GM23338 (cell line): ENCODE measurements at regions not wholly inside any gene's neighbourhood (a gene's known extent, or its start where the extent isn't known, plus 50 kb on each side); places are given as distances from the start of the nearest gene placed in this dataset.

Source experiments
- ATAC-seq: fragments of 200-7000 bp; cut with Tn5 transposase; 3 replicates; pipeline ENCODE4 v1.9.1; 2020
- DNase-seq: peaks from one replicate; pipeline ENCODE4 v3.0.0-alpha.2; 2015; ENCODE audit warnings: low spot score
- H2AFZ ChIP-seq: fragments of 200-600 bp; sonication (generic); 2 replicates; pipeline ENCODE4 v1.8.0; 2016; ENCODE audit warnings: antibody characterized with exemption, mild to moderate bottlenecking, moderate library complexity
- H3F3A ChIP-seq: fragments of 200-600 bp; sonication (generic); replicated peaks from 2 replicates; pipeline ENCODE4 v1.8.0; 2017; ENCODE audit warnings: antibody characterized with exemption, mixed run types, low read depth
- H3K27ac ChIP-seq: fragments of 200-600 bp; sonication (generic); 2 replicates; pipeline ENCODE4 v1.6.1; 2016; ENCODE audit warnings: low read depth
- H3K27me3 ChIP-seq: fragments of 200-600 bp; sonication (generic); 2 replicates; pipeline ENCODE4 v1.8.0; 2016; ENCODE audit warnings: mild to moderate bottlenecking, mixed run types, moderate library complexity; ENCODE audit not compliant: insufficient read depth
- H3K36me3 ChIP-seq: fragments of 200-600 bp; sonication (generic); 2 replicates; pipeline ENCODE4 v1.8.0; 2016; ENCODE audit warnings: mild to moderate bottlenecking; ENCODE audit not compliant: insufficient read depth
- H3K4me1 ChIP-seq: fragments of 200-600 bp; sonication (generic); 2 replicates; pipeline ENCODE4 v1.8.0; 2016; ENCODE audit warnings: mild to moderate bottlenecking, moderate library complexity; ENCODE audit not compliant: insufficient read depth
- H3K4me2 ChIP-seq: fragments of 200-600 bp; sonication (generic); 2 replicates; pipeline ENCODE4 v1.7.1; 2017; ENCODE audit warnings: mixed run types
- H3K4me3 ChIP-seq: fragments of 200-600 bp; sonication (generic); 2 replicates; pipeline ENCODE4 v1.6.1; 2016; ENCODE audit warnings: mixed run types
- H3K79me2 ChIP-seq: fragments of 200-600 bp; sonication (generic); replicated peaks from 2 replicates; pipeline ENCODE4 v1.8.0; 2017; ENCODE audit warnings: mild to moderate bottlenecking; ENCODE audit not compliant: insufficient read depth
- H3K9me2 ChIP-seq: fragments of 200-600 bp; sonication (generic); 2 replicates; pipeline ENCODE4 v1.8.0; 2017; ENCODE audit not compliant: insufficient read depth
- H4K20me1 ChIP-seq: fragments of 200-600 bp; sonication (generic); replicated peaks from 2 replicates; pipeline ENCODE4 v1.8.0; 2017; ENCODE audit warnings: mild to moderate bottlenecking; ENCODE audit not compliant: insufficient read depth
- H3K27ac Mint-ChIP-seq: 2 replicates; pipeline ENCODE4 v1.8.0; 2020; ENCODE audit warnings: inconsistent platforms, mild to moderate bottlenecking, moderate library complexity, mixed read lengths
- H3K27me3 Mint-ChIP-seq: 3 replicates; pipeline ENCODE4 v1.8.0; 2022; ENCODE audit warnings: low read depth, mild to moderate bottlenecking, moderate library complexity, mixed read lengths, inconsistent platforms; ENCODE audit not compliant: insufficient read depth, poor library complexity
- H3K36me3 Mint-ChIP-seq: 3 replicates; pipeline ENCODE4 v1.8.0; 2021; ENCODE audit warnings: low read depth, mild to moderate bottlenecking, inconsistent platforms, moderate library complexity, mixed read lengths
- H3K4me1 Mint-ChIP-seq: 3 replicates; pipeline ENCODE4 v1.8.0; 2020; ENCODE audit warnings: mild to moderate bottlenecking, inconsistent platforms, mixed read lengths
- H3K4me3 Mint-ChIP-seq: 3 replicates; pipeline ENCODE4 v1.8.0; 2021; ENCODE audit warnings: moderate library complexity, mild to moderate bottlenecking, inconsistent platforms, mixed read lengths
- H3K9me3 Mint-ChIP-seq: 3 replicates; pipeline ENCODE4 v1.8.0; 2020; ENCODE audit warnings: moderate library complexity, mild to moderate bottlenecking, inconsistent platforms, mixed read lengths
- CREB1 ChIP-seq: fragments of 250-450 bp; sonication (Bioruptor Pico); IDR thresholded peaks from 2 replicates; pipeline ENCODE4 v1.5.0; 2020; ENCODE audit warnings: low read depth, mild to moderate bottlenecking, moderate library complexity
- EZH2 ChIP-seq: fragments of 200-600 bp; sonication (generic); IDR thresholded peaks from one replicate; pipeline ENCODE4 v1.8.0; 2017; ENCODE audit warnings: antibody characterized with exemption, mild to moderate bottlenecking, low read depth; ENCODE audit not compliant: unreplicated experiment
- NANOG ChIP-seq: IDR thresholded peaks from 2 replicates; pipeline ENCODE4 v1.6.1; 2016; ENCODE audit warnings: antibody characterized with exemption, borderline replicate concordance
- ZNF114 ChIP-seq: fragments of 250-450 bp; sonication (Bioruptor Pico); IDR thresholded peaks from 2 replicates; pipeline ENCODE4 v1.5.0; 2020; ENCODE audit warnings: mild to moderate bottlenecking, moderate library complexity
- ZNF462 ChIP-seq: fragments of 250-450 bp; sonication (Bioruptor Pico); IDR thresholded peaks from 2 replicates; pipeline ENCODE4 v1.5.0; 2020; ENCODE audit warnings: mild to moderate bottlenecking, moderate library complexity

- no peaks in the 10 kb centered on the region for H3K27me3 ChIP-seq
- no peaks in the 10 kb centered on the region for H3K36me3 Mint-ChIP-seq
- H3K9me2 ChIP-seq, result no peaks in the 10 kb centered on the region
- H4K20me1 ChIP-seq, result no peaks in the 10 kb centered on the region
- no peaks in the 10 kb centered on the region for H3K4me1 ChIP-seq
- no peak overlapping the region for H3K4me2 ChIP-seq
- ATAC-seq (no peak), DNase-seq (no peak)
- no peaks in the 10 kb centered on the region for H3K79me2 ChIP-seq
- no peaks in the 10 kb centered on the region for H3K9me3 Mint-ChIP-seq
- no peak overlapping the region for H3K4me3 ChIP-seq
- H2AFZ ChIP-seq, result no peak overlapping the region
- no peaks in the 10 kb centered on the region for H3K36me3 ChIP-seq
- TF ChIP-seq EZH2 (no peak), ZNF114 (CRISPR knock-in tag) (no peak), CREB1 (no peak), NANOG (no peak), ZNF462 (CRISPR knock-in tag) (no peak)
- peaks cover 19% of the 10 kb centered on the region for H3K27me3 Mint-ChIP-seq
- no peak overlapping the region for H3K27ac Mint-ChIP-seq
- H3K27ac ChIP-seq, result no peak overlapping the region
- peaks cover 22% of the 10 kb centered on the region for H3K4me1 Mint-ChIP-seq
- no peak overlapping the region; the same call in 2 of the 3 replicates for H3K4me3 Mint-ChIP-seq
- H3F3A ChIP-seq, result no peaks in the 10 kb centered on the region
Observed at GRCh38 chr16:86073763-86074493, 175.0 kb downstream of the IRF8 start.
